ENCODE measurements at regions not wholly inside any gene's neighbourhood (a gene's known extent, or its start where the extent isn't known, plus 50 kb on each side); places are given as distances from the start of the nearest gene placed in this dataset.

GRCh38 chr13:22455036-22455435, 725.7 kb upstream of the SGCG start:
- TF ChIP-seq POLR2A (IDR thresholded peaks at IDR 0.05; ENCODE audit: low read length) (no peak), GATA1 (IDR thresholded peaks at IDR 0.05; ENCODE audit: low read depth, low read length) (no peak)
